ENCODE measurements at regions not wholly inside any gene's neighbourhood (a gene's known extent, or its start where the extent isn't known, plus 50 kb on each side); places are given as distances from the start of the nearest gene placed in this dataset.

DNA sequence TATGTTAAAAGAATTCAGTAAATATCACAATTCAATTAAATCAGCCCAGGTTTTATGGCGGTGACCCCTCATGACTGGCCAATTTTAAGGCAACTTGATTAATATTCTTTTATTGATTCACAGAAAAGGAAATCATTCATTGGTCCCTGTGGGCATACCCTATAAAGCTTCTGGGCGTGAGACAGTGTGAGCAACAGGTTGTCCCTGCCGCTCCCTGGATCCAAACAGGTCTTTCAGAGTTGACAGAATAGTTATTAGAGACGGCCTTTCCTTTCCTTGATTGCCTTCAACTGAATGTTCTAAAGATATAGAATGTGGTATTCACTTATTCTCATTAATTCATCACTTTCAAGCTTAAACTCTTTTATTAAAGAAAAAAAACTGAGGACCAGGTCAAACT lies 433.9 kb downstream of the KCNJ2 start:
- no peak for DNase-seq

DNA sequence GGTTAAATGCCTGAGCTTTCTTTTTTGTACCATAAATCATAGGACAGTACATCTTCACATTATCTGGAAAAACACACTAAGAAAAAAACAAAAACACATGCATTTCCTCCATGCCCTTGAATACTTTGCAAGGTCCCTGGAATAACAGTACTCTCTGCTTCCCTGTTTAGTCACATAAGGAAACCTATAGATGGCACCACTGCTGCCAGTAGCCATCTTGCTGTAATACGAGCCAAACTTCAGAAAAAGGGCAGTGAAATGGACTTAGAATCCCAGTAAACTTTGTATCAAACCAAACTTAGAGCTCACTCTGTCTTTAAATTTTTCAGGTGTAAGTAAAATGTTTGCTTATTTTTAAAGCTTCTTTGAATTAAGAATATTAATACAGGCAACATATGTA lies 435.5 kb downstream of the KCNJ2 start:
- no peak for DNase-seq

GRCh38 chr17:70606086-70606485 lies 436.8 kb downstream of the KCNJ2 start:
- DNase-seq = no peak

- no peak for DNase-seq
These were observed 438.9 kb downstream of the KCNJ2 start for GRCh38 chr17:70608193-70608592.

GRCh38 chr17:70608957-70609356 lies 439.6 kb downstream of the KCNJ2 start:
- no peak for DNase-seq

DNA sequence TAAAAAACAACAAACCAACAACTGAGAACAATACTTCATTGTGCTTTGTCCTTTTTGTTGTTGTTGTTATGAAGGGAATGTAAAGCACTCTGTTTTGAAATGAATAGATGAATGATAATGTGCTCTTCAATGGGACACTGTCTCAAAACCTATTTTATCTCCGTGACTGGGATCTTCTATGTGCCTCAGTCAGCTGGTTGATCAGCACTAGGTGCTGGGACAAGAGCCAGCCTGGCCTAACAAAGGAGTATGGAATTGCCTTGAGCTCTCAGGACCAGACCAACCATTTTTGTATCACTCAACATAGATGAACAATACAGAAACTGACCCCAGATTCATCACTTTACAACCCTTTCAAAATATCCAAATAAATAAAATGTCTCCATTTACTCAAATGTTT lies 440.2 kb downstream of the KCNJ2 start:
- no peak for DNase-seq

DNA sequence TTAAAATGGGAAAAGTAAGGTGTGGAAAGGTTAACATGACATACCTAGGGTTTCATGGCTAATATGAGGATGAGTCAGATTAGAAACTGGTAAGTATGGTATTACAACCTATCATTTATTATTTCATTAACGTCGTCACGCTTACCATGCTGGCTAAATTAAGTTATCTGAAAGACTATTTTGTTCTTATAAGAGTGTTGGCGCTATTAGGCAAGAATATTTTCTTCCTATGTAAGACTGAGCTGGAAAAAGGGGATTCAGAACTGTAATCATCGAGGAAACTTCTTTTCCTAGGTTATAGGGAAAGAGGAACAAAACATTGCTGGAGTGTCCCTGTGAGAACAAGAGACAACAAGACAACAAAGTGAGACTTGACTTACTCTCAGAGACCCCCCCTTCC lies 440.8 kb downstream of the KCNJ2 start:
- no peak for DNase-seq

DNA sequence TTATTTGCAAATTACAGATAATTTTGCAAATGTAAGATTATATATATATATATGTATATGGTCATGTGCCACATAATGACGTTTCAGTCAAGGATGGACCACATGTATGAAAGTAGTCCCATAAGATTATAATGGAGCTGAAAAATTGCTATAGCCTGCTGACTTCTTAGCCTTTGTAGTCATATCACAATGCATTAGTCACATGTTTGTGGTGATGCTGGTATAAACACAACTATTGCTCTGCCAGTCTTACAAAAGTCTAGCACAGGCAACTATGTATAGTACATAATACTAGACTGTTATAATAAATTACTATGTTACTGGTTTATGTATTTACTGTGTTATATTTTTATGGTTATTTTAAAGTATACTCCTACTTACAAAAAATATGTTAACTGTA lies 444.3 kb downstream of the KCNJ2 start:
- DNase-seq = no peak

DNA sequence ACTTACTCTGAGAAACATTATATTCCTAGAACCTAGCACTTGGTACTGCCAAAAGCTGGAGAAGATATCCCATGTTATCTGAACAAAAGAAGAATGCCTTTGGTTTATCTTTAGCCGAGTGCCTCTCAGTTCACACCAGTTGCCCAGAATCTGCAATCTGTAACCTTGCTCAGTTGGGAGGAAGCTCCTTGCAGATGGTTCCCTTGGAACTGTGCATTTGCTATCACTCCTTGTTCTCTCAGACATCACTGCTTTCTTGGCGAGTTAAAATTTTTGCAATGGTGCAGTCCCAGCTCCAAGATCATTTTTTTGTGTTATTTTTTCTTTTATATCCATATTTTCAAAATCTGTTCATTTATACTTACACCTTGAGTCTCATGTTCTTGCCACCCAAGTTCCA lies 446.5 kb downstream of the KCNJ2 start:
- no peak for DNase-seq

DNA sequence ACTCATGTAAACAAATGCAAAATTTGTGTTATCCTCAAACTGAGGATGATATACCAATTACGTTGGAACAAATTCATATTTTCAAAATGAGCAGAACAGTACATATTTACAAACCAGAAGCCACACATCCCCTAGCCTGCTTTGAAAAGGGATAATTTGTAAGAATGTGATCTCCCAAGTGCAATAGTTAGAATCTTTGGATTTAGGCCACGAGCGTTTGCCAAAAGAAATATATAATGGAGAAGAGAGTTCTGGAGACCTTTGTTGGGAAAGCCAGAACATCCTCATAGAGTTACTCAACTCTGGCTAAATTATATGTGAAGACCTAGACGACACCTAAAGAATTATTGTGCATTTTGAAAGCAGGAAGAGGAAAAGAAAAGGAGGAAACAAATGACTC lies 449.3 kb downstream of the KCNJ2 start:
- DNase-seq = no peak

GRCh38 chr17:70621566-70621965 lies 452.2 kb downstream of the KCNJ2 start:
- no peak for DNase-seq

GRCh38 chr17:70622368-70623260 lies 453.3 kb downstream of the KCNJ2 start:
- DNase-seq = no peak

- DNase-seq = no peak
These were observed 454.9 kb downstream of the KCNJ2 start for GRCh38 chr17:70624211-70624610.

DNA sequence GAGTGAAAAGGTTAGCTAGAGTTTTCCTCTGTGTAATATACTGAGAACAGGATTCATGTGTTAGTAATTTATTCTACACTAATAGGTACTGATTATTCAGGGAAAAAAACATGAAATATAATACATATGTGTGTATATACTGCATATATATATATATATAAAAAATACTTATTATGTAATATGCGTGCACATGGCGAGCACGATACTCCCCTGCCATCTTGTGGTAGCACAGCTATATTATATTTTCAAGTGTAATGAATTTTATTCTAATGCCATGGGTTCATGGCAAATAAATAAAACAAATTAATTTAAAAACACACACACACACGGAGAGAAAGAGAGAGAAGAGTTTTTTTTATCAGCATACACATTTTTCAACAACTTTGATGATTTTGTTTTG lies 460.6 kb downstream of the KCNJ2 start:
- DNase-seq = no peak

- DNase-seq = no peak
These were observed 467.3 kb downstream of the KCNJ2 start for GRCh38 chr17:70636517-70637133.

DNA sequence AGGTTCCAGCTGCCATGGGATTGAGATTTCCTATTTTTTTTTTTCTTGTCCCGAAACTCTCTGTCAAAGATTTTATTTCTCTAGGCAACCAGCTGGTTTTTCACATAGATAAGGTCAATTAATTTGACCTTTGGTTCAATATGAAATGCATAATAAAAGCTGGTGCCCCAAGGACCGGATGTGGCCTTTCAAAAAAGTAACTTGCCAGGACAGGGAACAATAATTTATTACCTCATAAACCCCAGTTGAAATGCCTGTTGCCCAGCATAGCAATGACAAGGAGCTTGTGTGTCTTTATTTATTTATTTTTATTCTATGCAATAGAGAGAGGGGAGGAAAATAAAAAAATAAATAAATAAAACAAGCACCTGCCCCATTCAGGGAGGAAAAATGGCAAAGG lies 472.7 kb downstream of the KCNJ2 start:
- DNase-seq = no peak

DNA sequence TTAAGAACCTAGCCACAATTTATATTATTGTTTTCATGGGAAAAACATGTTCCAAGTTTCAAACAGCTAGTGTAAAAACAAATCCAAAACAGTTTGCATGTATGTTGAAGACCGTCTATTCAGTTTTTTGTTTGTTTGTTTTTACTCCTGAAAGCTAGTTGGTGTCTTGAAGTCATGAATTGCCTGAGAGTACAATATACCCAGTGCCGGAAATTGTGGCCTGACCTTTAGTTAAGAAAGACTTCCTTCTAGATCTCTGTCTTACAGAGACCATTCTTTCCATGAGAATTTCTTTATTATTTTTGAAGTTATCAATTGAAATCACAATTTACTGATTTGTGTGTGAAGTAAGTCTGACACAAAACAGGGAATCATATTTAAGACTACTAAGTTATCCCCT lies 474.8 kb downstream of the KCNJ2 start:
- no peak for DNase-seq

GRCh38 chr17:70646673-70647072 lies 477.3 kb downstream of the KCNJ2 start:
- no peak for DNase-seq

GRCh38 chr17:70648166-70648565 lies 478.8 kb downstream of the KCNJ2 start:
- DNase-seq = no peak

- no peak for DNase-seq
These were observed 484.5 kb downstream of the KCNJ2 start for GRCh38 chr17:70653850-70654249.

DNA sequence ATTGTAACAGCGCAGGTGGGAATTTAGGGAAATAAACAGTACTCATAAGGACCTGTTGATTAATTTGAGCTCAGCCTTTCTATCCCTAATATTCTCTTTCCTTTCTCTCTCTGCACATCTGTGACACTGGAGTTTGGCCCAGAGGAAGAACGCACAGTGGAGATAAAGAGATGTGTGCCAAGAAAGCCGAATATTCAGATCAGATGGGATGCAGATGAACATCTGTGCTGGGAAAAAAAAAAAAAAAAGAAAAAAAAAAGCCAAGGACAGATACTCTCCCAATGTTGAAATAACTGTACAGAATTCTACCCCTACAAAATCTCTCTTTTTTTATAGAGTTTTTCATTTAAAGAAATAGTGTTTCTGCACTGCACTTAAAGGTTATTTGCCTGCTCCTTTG lies 485.4 kb downstream of the KCNJ2 start:
- no peak for DNase-seq

DNA sequence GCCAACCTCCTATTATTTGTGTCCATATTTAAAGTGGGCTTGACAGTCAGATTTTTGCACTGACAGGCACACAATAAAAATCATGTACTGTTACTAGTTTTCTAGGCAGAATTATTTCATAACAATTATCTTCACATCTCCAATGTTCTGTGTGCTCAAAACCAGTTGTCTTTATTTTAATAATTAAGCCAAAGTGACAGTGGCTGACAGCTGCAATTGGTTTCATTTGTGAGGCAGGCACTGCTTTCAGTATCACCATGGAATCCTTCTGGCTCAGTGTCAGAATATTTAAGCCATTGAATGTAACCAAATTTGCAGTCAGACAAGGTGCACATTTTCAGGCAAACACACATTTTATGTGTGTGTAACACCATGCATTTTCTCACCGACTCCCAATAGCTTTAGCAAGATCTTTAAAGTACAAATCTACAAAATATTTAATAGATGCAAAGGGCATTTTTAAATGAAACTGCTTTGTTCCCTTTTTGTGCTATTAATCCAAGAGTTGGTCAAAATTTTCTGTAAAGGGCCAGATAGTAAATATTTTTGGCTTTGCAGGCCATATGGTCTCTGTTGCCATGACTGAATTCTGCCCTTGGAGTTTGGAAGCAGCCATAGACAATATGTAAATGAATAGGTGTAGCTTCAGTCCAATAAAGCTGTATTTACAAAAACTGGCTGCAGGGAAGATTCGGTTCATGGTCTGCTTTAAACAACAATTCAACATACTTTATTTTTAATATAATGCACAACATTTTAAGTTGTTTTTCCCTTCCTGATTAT lies 486.0 kb downstream of the KCNJ2 start:
- DNase-seq = no peak

- no peak for DNase-seq
These were observed 489.0 kb downstream of the KCNJ2 start for GRCh38 chr17:70658317-70658716.

DNA sequence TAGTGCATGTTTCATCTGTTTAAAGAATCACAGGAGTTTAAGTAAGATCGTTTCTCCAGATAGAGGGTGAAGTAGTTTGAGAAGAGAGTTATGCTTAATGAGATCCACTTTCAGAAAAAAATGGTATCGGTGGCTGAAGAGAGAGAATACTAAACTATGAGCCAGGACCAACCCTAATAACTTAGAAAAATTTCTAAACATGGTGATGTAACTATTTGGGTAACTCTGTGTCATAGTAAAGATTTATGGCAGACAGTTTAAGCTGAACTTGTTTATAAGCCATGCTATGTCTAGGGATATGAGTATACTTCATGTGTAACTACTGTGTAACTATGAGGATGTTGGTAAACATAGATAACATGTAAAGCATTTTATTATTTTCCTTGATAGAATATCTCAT lies 489.5 kb downstream of the KCNJ2 start:
- DNase-seq = no peak
